SK-N-SH treated with all-trans-retinoic acid at 6 μM for 48 hours (cell line): ENCODE measurements at regions not wholly inside any gene's neighbourhood (a gene's known extent, or its start where the extent isn't known, plus 50 kb on each side); places are given as distances from the start of the nearest gene placed in this dataset.

Experiments used
- POU6F1 ChIP-seq: fragments of 250-450 bp; sonication (Bioruptor Pico); IDR thresholded peaks from 2 replicates; pipeline ENCODE4 v1.8.0; 2021; ENCODE audit warnings: low read depth, mild to moderate bottlenecking, moderate library complexity, borderline replicate concordance
- SNAI2 ChIP-seq: fragments of 250-450 bp; sonication (Bioruptor Pico); IDR thresholded peaks from 2 replicates; pipeline ENCODE4 v1.5.0; 2020; ENCODE audit warnings: mild to moderate bottlenecking, moderate library complexity
- TF ChIP-seq, protein P1 (sequence below): fragments of 250-450 bp; sonication (Bioruptor Pico); IDR thresholded peaks from 2 replicates; pipeline ENCODE4 v1.8.0; 2020; ENCODE audit warnings: mild to moderate bottlenecking, moderate library complexity, borderline replicate concordance

DNA sequence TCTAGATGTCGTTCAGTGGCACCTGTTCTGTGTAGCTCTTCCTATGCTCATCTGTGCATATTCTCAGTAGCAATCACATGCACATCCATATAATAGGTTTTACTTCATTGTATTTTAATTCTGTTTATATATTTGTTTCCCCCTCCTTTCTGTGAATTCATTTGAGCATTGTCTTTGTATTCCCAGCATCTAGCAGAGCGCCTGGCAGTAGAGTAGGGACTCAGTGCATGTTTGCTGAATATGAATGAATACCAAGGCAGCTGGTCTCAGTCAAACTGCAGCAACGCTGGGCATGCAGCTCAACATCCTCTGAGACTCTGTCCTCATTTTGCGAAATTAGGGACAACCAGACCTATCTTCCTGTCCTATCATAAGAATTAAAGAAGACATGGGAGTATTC, 330.1 kb downstream of the SPRY2 start:
- TF ChIP-seq POU6F1 (CRISPR knock-in tag) = no peak
- no peak for TF ChIP-seq SNAI2 (CRISPR knock-in tag)
- TF ChIP-seq, protein P1, sequence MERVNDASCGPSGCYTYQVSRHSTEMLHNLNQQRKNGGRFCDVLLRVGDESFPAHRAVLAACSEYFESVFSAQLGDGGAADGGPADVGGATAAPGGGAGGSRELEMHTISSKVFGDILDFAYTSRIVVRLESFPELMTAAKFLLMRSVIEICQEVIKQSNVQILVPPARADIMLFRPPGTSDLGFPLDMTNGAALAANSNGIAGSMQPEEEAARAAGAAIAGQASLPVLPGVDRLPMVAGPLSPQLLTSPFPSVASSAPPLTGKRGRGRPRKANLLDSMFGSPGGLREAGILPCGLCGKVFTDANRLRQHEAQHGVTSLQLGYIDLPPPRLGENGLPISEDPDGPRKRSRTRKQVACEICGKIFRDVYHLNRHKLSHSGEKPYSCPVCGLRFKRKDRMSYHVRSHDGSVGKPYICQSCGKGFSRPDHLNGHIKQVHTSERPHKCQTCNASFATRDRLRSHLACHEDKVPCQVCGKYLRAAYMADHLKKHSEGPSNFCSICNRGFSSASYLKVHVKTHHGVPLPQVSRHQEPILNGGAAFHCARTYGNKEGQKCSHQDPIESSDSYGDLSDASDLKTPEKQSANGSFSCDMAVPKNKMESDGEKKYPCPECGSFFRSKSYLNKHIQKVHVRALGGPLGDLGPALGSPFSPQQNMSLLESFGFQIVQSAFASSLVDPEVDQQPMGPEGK (CRISPR knock-in tag) = no peak
